GM10266 (cell line): ENCODE measurements at regions not wholly inside any gene's neighbourhood (a gene's known extent, or its start where the extent isn't known, plus 50 kb on each side); places are given as distances from the start of the nearest gene placed in this dataset.

Source experiments
- DNase-seq: peaks from one replicate; pipeline ENCODE4 v3.0.0; 2012; ENCODE audit errors: extremely low spot score
- TF ChIP-seq, protein P1 (sequence below): IDR thresholded peaks from 2 replicates; pipeline ENCODE4 v1.5.1; 2012; ENCODE audit warnings: mild to moderate bottlenecking, low read depth; ENCODE audit not compliant: control insufficient read depth, insufficient read depth; ENCODE audit errors: missing control alignments

DNA sequence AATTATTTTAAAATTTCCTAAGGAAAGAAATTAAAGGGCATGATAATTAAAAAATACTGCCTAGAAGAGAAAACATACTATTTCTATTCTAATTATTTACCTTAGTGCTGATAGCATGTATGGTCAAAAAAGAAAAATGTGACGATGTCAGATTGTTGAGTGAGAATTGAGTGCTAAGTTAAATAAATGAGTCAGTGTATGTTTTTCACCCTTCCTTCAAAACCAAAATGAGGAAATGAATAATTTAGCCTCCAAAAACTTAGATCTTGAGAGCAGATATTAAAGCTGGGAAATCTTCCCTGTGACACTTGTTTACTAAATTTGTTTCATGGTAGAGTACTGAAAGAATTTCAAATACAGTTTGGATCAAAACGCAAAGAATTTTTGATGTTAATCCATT lies 58.6 kb upstream of the NYAP2 start:
- TF ChIP-seq, protein P1, sequence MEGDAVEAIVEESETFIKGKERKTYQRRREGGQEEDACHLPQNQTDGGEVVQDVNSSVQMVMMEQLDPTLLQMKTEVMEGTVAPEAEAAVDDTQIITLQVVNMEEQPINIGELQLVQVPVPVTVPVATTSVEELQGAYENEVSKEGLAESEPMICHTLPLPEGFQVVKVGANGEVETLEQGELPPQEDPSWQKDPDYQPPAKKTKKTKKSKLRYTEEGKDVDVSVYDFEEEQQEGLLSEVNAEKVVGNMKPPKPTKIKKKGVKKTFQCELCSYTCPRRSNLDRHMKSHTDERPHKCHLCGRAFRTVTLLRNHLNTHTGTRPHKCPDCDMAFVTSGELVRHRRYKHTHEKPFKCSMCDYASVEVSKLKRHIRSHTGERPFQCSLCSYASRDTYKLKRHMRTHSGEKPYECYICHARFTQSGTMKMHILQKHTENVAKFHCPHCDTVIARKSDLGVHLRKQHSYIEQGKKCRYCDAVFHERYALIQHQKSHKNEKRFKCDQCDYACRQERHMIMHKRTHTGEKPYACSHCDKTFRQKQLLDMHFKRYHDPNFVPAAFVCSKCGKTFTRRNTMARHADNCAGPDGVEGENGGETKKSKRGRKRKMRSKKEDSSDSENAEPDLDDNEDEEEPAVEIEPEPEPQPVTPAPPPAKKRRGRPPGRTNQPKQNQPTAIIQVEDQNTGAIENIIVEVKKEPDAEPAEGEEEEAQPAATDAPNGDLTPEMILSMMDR = no peak

DNA sequence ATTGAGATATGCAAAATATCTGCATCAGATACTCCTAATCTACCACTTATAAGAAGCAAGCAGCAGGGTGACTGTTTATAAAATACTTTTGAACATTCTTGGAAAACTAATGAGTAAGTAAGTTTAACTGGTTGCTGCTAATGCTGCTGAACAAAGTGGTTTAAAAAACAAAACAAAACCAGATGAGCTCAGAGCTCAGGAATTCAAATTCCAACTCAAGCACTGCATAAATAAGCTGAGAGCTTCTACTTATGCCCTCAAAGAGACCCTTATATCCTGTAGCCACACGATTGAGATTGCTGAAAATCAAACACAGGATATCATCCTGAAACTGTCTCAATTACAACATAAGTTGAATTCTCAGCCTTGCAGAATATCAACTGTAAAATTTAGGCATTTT lies 62.3 kb upstream of the NYAP2 start:
- TF ChIP-seq, protein P1 = no peak
- no peak for DNase-seq

More for the DNA sequence above, 58.6 kb upstream of the NYAP2 start:
- no peak for DNase-seq

DNA sequence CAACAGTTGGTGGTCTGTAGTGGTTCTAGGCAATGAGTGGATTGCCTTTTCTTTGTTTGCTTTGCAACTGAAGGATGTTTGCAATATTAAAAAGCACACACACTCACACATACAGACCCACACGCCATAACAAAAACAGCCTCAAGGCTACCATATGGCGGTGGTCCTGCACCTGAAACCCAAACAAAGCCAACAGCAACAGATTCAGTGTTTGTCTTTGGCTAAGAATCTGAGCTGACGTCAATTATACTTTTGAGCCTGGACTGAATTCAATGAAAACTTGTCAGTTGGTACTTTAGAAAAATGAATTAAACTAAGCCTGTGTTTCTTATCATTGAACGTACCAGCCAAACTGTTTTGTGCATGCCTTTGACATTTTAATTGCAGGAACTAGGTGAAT lies 65.0 kb upstream of the NYAP2 start:
- TF ChIP-seq, protein P1 = no peak
- DNase-seq = no peak

DNA sequence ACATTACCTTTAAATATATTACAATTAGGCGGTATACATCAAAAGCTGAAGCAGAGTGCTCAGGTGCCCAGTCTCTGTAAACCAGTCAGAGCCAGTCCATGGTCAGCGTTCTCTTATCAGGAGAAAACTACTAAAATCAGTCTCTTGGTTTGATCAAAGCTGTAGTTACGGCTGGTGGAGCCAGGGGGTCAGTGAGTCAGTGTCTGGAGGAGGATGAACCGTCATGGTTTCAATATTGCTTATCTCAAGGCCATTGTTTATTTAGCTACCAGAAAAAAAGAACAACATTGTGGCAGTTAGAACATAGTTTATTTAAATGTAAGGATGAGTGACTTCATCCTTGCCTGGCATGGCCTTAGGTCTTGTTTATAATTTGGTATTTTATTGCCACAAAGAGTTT lies 71.3 kb upstream of the NYAP2 start:
- TF ChIP-seq, protein P1 = no peak
- no peak for DNase-seq

- DNase-seq = no peak
- TF ChIP-seq, protein P1 = no peak
Observed at GRCh38 chr2:225326969-225327368, 72.5 kb upstream of the NYAP2 start.

GRCh38 chr2:225319872-225320271 lies 79.6 kb upstream of the NYAP2 start:
- TF ChIP-seq, protein P1 = no peak
- DNase-seq = no peak

DNA sequence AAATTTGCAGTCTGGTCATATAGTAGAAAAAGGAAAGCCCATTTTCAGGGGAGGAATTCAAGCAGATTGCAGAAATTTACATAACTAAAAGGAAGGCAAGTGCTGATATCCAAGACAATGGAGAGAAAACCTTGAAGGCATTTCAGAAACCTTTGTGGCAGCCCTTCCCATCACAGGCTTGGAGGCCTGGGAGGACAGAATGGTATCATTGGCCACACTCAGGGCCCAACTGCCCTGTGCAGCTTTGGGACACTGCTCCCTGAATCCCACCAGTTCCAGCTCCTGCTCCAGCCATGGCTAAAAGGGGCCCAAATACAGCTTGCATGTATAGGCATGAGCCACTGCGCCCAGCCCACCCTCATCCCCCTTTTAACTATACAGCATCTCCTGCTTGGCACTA lies 81.1 kb upstream of the NYAP2 start:
- TF ChIP-seq, protein P1 = no peak
- DNase-seq = no peak
